Body of pancreas (tissue), 4 donors: ENCODE measurements at regions not wholly inside any gene's neighbourhood (a gene's known extent, or its start where the extent isn't known, plus 50 kb on each side); places are given as distances from the start of the nearest gene placed in this dataset.

Source experiments
- CTCF ChIP-seq, 7 experiments: fragments of 450-650 bp in 4 of 7; fragments of 200-600 bp in 3 of 7; sonication (generic) in 3 of 7; IDR thresholded peaks; one replicate each; pipeline ENCODE4 v1.5.1; 2016 to 2019; ENCODE audit warnings: antibody characterized with exemption in 7 of 7
- POLR2A ChIP-seq, 3 donors: fragments of 450-650 bp; IDR thresholded peaks; one replicate each; pipeline ENCODE4 v1.6.1; 2016; ENCODE audit warnings: antibody characterized with exemption in 3 of 3, mild to moderate bottlenecking in 2 of 3

GRCh38 chr4:149952716-149953115, 125.5 kb upstream of the DCLK2 start:
- TF ChIP-seq CTCF (IDR thresholded peaks at IDR 0.05), result no peak
- no peak for TF ChIP-seq POLR2A (IDR thresholded peaks at IDR 0.05)
